HEK293T (cell line): ENCODE measurements at regions not wholly inside any gene's neighbourhood (a gene's known extent, or its start where the extent isn't known, plus 50 kb on each side); places are given as distances from the start of the nearest gene placed in this dataset.

Experiments used
- ARNT ChIP-seq: fragments of 450-650 bp; IDR thresholded peaks from 2 replicates; pipeline ENCODE4 v1.6.1; 2017; ENCODE audit warnings: mild to moderate bottlenecking
- FOXM1 ChIP-seq: fragments of 450-650 bp; IDR thresholded peaks from 2 replicates; pipeline ENCODE4 v1.6.1; 2017; ENCODE audit warnings: mild to moderate bottlenecking, borderline replicate concordance
- SP1 ChIP-seq: fragments of 450-650 bp; IDR thresholded peaks from 2 replicates; pipeline ENCODE4 v1.6.1; 2017
- SUZ12 ChIP-seq: fragments of 450-650 bp; IDR thresholded peaks from 2 replicates; pipeline ENCODE4 v1.6.1; 2016; ENCODE audit warnings: mild to moderate bottlenecking

DNA sequence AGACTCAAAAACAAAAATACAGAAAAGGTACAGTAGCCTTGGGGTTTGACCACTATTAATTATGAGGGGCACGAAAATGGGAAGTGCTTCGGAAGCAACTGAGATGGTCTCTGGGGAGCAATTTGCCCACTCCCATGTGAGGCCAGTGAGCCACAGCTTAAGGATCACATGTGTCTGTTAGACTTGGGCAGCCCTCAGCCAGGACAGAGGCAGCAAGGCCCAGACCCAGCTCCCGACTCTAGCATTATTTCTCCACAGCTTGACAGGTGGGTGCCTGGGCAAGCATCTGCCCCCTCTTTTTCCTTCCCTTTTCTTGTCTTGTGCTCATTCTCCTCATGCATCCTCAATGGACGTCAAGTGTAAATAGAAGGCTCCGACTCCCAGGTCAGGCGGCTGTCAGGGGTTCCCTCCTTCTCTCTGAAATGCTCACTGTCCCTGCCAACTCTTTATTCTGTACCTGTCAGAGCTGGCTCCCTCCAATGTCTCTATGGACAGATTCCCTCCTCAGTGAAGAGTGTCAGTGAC is 137.0 kb upstream of the RCN1 start:
- TF ChIP-seq SUZ12 (no peak), ARNT (no peak), FOXM1 (no peak), SP1 (no peak)
